ENCODE measurements at regions not wholly inside any gene's neighbourhood (a gene's known extent, or its start where the extent isn't known, plus 50 kb on each side); places are given as distances from the start of the nearest gene placed in this dataset.

DNA sequence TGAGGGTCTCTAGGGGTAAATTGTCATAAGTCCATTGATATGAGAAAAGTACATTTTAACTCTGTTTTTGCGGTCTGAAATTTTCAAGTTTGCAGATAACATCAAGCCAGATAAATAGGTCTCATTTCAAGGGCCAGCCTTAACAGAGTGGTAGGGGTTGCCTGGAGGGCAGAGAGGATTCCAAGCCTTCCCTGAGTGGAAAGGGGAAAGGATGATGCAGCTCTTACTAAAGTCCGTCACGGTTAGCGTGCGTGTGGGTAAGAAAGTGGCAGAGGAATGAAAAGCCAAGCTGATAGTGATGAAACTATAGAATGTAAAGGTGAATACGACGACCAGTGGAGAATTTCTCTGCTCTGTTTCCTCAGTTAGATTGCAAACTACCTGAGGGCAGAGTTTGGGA, 71.6 kb downstream of the ADRA2A start:
- no peaks in the 10 kb centered on the region for H3K27me3 ChIP-seq (ENCODE audit: insufficient read depth, low read length)
- H3K4me2 ChIP-seq (ENCODE audit: insufficient read depth, insufficient read length, low read length): no peak overlapping the region
- Mint-ChIP-seq H3K36me3 (ENCODE audit: insufficient read depth in 1 of 3, low read depth in 3 of 3) (peaks cover 0 to 7% (median 0%) of the 10 kb centered on the region in 3 experiments; a peak in 2 of 7 replicates), H3K27me3 (ENCODE audit: low read depth) (peaks cover 8% of the 10 kb centered on the region), H3K9me3 (no peaks in the 10 kb centered on the region; a peak in 2 of 5 replicates), H3K4me1 (peaks cover 48 to 49% of the 10 kb centered on the region in 2 experiments), H3K27ac (no peak overlapping the region; a peak in 1 of 7 replicates), H3K4me3 (no peak overlapping the region; a peak in 1 of 5 replicates)
- H2BK120ac ChIP-seq (ENCODE audit: low read depth, low read length, poor library complexity, severe bottlenecking): no peak overlapping the region
- H3K9me3 ChIP-seq (ENCODE audit: control insufficient read depth, low read depth, low read length): no peaks in the 10 kb centered on the region
- H3K4me1 ChIP-seq (ENCODE audit: insufficient read depth, low read length): no peaks in the 10 kb centered on the region
- no peak overlapping the region for H3K56ac ChIP-seq (ENCODE audit: insufficient read length, low read depth, low read length)
- no CpG with 5 or more reads among the region's 7 CpGs for WGBS (ENCODE audit: extremely low coverage, insufficient read length, low lambda C conversion rate)
- no peaks in the 10 kb centered on the region for H3K23me2 ChIP-seq (ENCODE audit: insufficient read length, low read depth, low read length, poor library complexity, severe bottlenecking)
- H2AK5ac ChIP-seq (ENCODE audit: insufficient read length, low read length): no peak overlapping the region
- H3T11ph ChIP-seq (ENCODE audit: low read length): no peak overlapping the region
- TF ChIP-seq, protein P1, sequence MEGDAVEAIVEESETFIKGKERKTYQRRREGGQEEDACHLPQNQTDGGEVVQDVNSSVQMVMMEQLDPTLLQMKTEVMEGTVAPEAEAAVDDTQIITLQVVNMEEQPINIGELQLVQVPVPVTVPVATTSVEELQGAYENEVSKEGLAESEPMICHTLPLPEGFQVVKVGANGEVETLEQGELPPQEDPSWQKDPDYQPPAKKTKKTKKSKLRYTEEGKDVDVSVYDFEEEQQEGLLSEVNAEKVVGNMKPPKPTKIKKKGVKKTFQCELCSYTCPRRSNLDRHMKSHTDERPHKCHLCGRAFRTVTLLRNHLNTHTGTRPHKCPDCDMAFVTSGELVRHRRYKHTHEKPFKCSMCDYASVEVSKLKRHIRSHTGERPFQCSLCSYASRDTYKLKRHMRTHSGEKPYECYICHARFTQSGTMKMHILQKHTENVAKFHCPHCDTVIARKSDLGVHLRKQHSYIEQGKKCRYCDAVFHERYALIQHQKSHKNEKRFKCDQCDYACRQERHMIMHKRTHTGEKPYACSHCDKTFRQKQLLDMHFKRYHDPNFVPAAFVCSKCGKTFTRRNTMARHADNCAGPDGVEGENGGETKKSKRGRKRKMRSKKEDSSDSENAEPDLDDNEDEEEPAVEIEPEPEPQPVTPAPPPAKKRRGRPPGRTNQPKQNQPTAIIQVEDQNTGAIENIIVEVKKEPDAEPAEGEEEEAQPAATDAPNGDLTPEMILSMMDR (conservative IDR thresholded peaks at IDR 0.05): no peak
- no peak overlapping the region for H2BK20ac ChIP-seq (ENCODE audit: low read depth, low read length, poor library complexity, severe bottlenecking)
- H3K14ac ChIP-seq (ENCODE audit: insufficient read depth, low read length): no peak overlapping the region
- peak overlapping the region; percentile 48 for H2AFZ ChIP-seq (ENCODE audit: low read length)
- H4K91ac ChIP-seq (ENCODE audit: insufficient read length, low read depth, low read length): no peak overlapping the region
- no peak overlapping the region for H2BK15ac ChIP-seq (ENCODE audit: low read depth, low read length)
- H4K20me1 ChIP-seq (ENCODE audit: control insufficient read depth, insufficient read depth, insufficient read length): no peaks in the 10 kb centered on the region
- no peaks in the 10 kb centered on the region for H3K79me1 ChIP-seq (ENCODE audit: insufficient read depth, low read depth, low read length, poor library complexity, severe bottlenecking)
- H2BK12ac ChIP-seq (ENCODE audit: insufficient read length, low read depth, low read length): no peak overlapping the region
- no peak overlapping the region for H3K9ac ChIP-seq (ENCODE audit: extremely low read depth, insufficient read length, low read length)
- H3K23ac ChIP-seq (ENCODE audit: insufficient read length, low read depth, low read length): no peak overlapping the region
- no peak for DNase-seq
- no peak overlapping the region for H3K4ac ChIP-seq (ENCODE audit: low read depth, low read length)
- no peak overlapping the region for H4K5ac ChIP-seq (ENCODE audit: insufficient read length, low read depth, low read length)
- no peak overlapping the region for H3K18ac ChIP-seq (ENCODE audit: insufficient read length, low read depth, low read length)
- H2BK5ac ChIP-seq (ENCODE audit: insufficient read length, low read length): no peak overlapping the region
- no peak overlapping the region for H4K8ac ChIP-seq (replicated peaks; ENCODE audit: insufficient read length, low read depth, low read length)
- H3K27ac ChIP-seq (ENCODE audit: insufficient read length, low read depth, low read length): no peak overlapping the region
- H3K79me2 ChIP-seq (ENCODE audit: insufficient read depth, low read length): no peaks in the 10 kb centered on the region
